ENCODE measurements at regions not wholly inside any gene's neighbourhood (a gene's known extent, or its start where the extent isn't known, plus 50 kb on each side); places are given as distances from the start of the nearest gene placed in this dataset.

- 74 to 80% methylated on average over 20 of the region's 20 CpGs for WGBS, 2 donors
- TF ChIP-seq CTCF (IDR thresholded peaks at IDR 0.05) (no peak), POLR2A (IDR thresholded peaks at IDR 0.05) (no peak)
- Histone ChIP-seq H3K4me1 (no peaks in the 10 kb centered on the region), H3K4me3 (no peak overlapping the region), H3K9me3 (no peaks in the 10 kb centered on the region), H3K27me3 (no peaks in the 10 kb centered on the region), H3K27ac (no peak overlapping the region), H3K36me3 (ENCODE audit: low read depth, missing control alignments) (no peaks in the 10 kb centered on the region)
- intact Hi-C loops (cut with DNase I; ENCODE audit: low total_unique reads), result no loop called here
- no peak for DNase-seq
These were observed 103.9 kb upstream of the C1orf174 start for GRCh38 chr1:4003846-4004505.

- H3K9me3 ChIP-seq, result no peaks in the 10 kb centered on the region
- no peak overlapping the region for H3K27ac ChIP-seq
- DNase-seq, result no peak
- no peak overlapping the region for H3K4me3 ChIP-seq
- no peaks in the 10 kb centered on the region for H3K27me3 ChIP-seq
- TF ChIP-seq CTCF (IDR thresholded peaks at IDR 0.05), result no peak
- no peak for TF ChIP-seq POLR2A (IDR thresholded peaks at IDR 0.05)
- no peaks in the 10 kb centered on the region for H3K36me3 ChIP-seq (ENCODE audit: low read depth, missing control alignments)
- H3K4me1 ChIP-seq, result no peaks in the 10 kb centered on the region
- 83 to 90% methylated on average over 12 to 16 of the region's 17 CpGs for WGBS, 2 donors
- intact Hi-C loops (cut with DNase I; ENCODE audit: low total_unique reads), result no loop called here
These were observed 104.8 kb upstream of the C1orf174 start for GRCh38 chr1:4004635-4005430.

- no peak overlapping the region for H3K27ac ChIP-seq
- 83 to 87% methylated on average over 5 to 6 of the region's 6 CpGs for WGBS, 2 donors
- TF ChIP-seq CTCF (IDR thresholded peaks at IDR 0.05), result no peak
- no peaks in the 10 kb centered on the region for H3K4me1 ChIP-seq
- no peak overlapping the region for H3K4me3 ChIP-seq
- DNase-seq, result no peak
- intact Hi-C loops (cut with DNase I; ENCODE audit: low total_unique reads), result no loop called here
- no peaks in the 10 kb centered on the region for H3K27me3 ChIP-seq
- no peaks in the 10 kb centered on the region for H3K9me3 ChIP-seq
- H3K36me3 ChIP-seq (ENCODE audit: low read depth, missing control alignments), result no peaks in the 10 kb centered on the region
These were observed 105.4 kb upstream of the C1orf174 start for GRCh38 chr1:4005431-4005830.

- TF ChIP-seq CTCF (IDR thresholded peaks at IDR 0.05), result no peak
- TF ChIP-seq POLR2A (IDR thresholded peaks at IDR 0.05), result no peak
These were observed 106.8 kb upstream of the C1orf174 start for GRCh38 chr1:4006676-4007374.

More at GRCh38 chr1:4006676-4007374, 106.8 kb upstream of the C1orf174 start:
- no peaks in the 10 kb centered on the region for H3K9me3 ChIP-seq
- intact Hi-C loops (cut with DNase I; ENCODE audit: low total_unique reads), result no loop called here
- no peaks in the 10 kb centered on the region for H3K27me3 ChIP-seq
- no peaks in the 10 kb centered on the region for H3K36me3 ChIP-seq (ENCODE audit: low read depth, missing control alignments)
- no peak overlapping the region for H3K4me3 ChIP-seq
- no peak overlapping the region for H3K27ac ChIP-seq
- WGBS, 2 donors, result 87 to 89% methylated on average over 7 of the region's 7 CpGs
- H3K4me1 ChIP-seq, result no peaks in the 10 kb centered on the region
- no peak for DNase-seq
